SK-N-SH (cell line): ENCODE measurements at regions not wholly inside any gene's neighbourhood (a gene's known extent, or its start where the extent isn't known, plus 50 kb on each side); places are given as distances from the start of the nearest gene placed in this dataset.

Source experiments
- CTCF ChIA-PET: fragments of 300-600, 350-600 bp; formaldehyde crosslinking; extraction: SDS; loops from one replicate; lab custom pipeline; 2021; lab: Yijun Ruan, JAX
- POLR2A ChIA-PET: fragments of 350-600 bp; sonication (Branson Sonifier 250); formaldehyde crosslinking; extraction: SDS; loops from one replicate; lab custom pipeline; 2020; ENCODE audit warnings: antibody characterized with exemption, inconsistent platforms; lab: Yijun Ruan, JAX
- DNase-seq: peaks from one replicate; pipeline ENCODE4 v3.0.0; 2012
- H2AFZ ChIP-seq: fragments of 200-600 bp; sonication (generic); 2 replicates; pipeline ENCODE4 v1.8.1; 2016; ENCODE audit warnings: antibody characterized with exemption, mild to moderate bottlenecking, low read depth
- H3F3A ChIP-seq: fragments of 200-600 bp; sonication (generic); replicated peaks from 2 replicates; pipeline ENCODE3; 2016; ENCODE audit warnings: antibody characterized with exemption, mild to moderate bottlenecking; ENCODE audit not compliant: insufficient read depth
- H3K27ac ChIP-seq, 2 experiments: fragments of 200-500 bp in 1 of 2; fragments of 200-600 bp in 1 of 2; sonication (Bioruptor generic) in 1 of 2; sonication (generic), shearing (Covaris generic) in 1 of 2; 2 replicates each; pipeline versions ENCODE4 v1.5.1 to v1.6.1; 2014 to 2016; ENCODE audit warnings: low read depth in 2 of 2, inconsistent platforms in 1 of 2, low read length in 1 of 2, mild to moderate bottlenecking in 1 of 2, mixed read lengths in 1 of 2
- H3K27me3 ChIP-seq: fragments of 200-600 bp; sonication (generic), shearing (Covaris generic); 2 replicates; pipeline ENCODE4 v1.6.1; 2016; ENCODE audit warnings: mixed run types; ENCODE audit not compliant: insufficient read depth
- H3K36me3 ChIP-seq, 2 experiments: fragments of 200-500 bp in 1 of 2; fragments of 200-600 bp in 1 of 2; sonication (Bioruptor generic) in 1 of 2; sonication (generic) in 1 of 2; replicated peaks in 1 of 2; 2 replicates each; pipeline versions ENCODE3 to v1.5.1; 2014 to 2016; ENCODE audit warnings: low read length in 1 of 2, mild to moderate bottlenecking in 1 of 2; ENCODE audit not compliant: insufficient read depth in 2 of 2, control insufficient read depth in 1 of 2
- H3K4me1 ChIP-seq, 2 experiments: fragments of 200-500 bp in 1 of 2; fragments of 200-600 bp in 1 of 2; sonication (Bioruptor generic) in 1 of 2; sonication (generic), shearing (Covaris generic) in 1 of 2; 2 replicates each; pipeline versions ENCODE4 v1.5.1 to v1.6.1; 2014 to 2016; ENCODE audit warnings: low read depth in 1 of 2, low read length in 1 of 2, mixed run types in 1 of 2; ENCODE audit not compliant: insufficient read depth in 2 of 2, control insufficient read depth in 1 of 2
- H3K4me2 ChIP-seq: fragments of 200-600 bp; sonication (generic), shearing (Covaris generic); 2 replicates; pipeline ENCODE4 v1.6.1; 2017; ENCODE audit warnings: mixed run types
- H3K4me3 ChIP-seq, 2 experiments: fragments of 200-500 bp in 1 of 2; fragments of 200-600 bp in 1 of 2; sonication (Bioruptor generic) in 1 of 2; sonication (generic), shearing (Covaris generic) in 1 of 2; 2 replicates each; pipeline versions ENCODE4 v1.5.1 to v1.8.1; 2014 to 2016; ENCODE audit warnings: low read depth in 2 of 2, inconsistent platforms in 1 of 2, low read length in 1 of 2, mild to moderate bottlenecking in 1 of 2, mixed read lengths in 1 of 2, moderate library complexity in 1 of 2
- H3K79me2 ChIP-seq: fragments of 200-600 bp; sonication (generic); 2 replicates; pipeline ENCODE4 v1.8.1; 2017; ENCODE audit warnings: mild to moderate bottlenecking; ENCODE audit not compliant: insufficient read depth
- H3K9ac ChIP-seq: fragments of 200-600 bp; sonication (generic); 2 replicates; pipeline ENCODE4 v1.6.1; 2017; ENCODE audit warnings: mixed run types
- H3K9me2 ChIP-seq: fragments of 200-600 bp; sonication (generic); 2 replicates; pipeline ENCODE4 v1.6.1; 2017; ENCODE audit warnings: mixed run types
- H3K9me3 ChIP-seq: fragments of 200-600 bp; sonication (generic); 2 replicates; pipeline ENCODE4 v1.6.1; 2017; ENCODE audit warnings: mixed run types, mild to moderate bottlenecking, moderate library complexity
- H4K20me1 ChIP-seq: fragments of 200-600 bp; sonication (generic); 2 replicates; pipeline ENCODE4 v1.6.1; 2017; ENCODE audit warnings: mild to moderate bottlenecking, mixed run types; ENCODE audit not compliant: insufficient read depth
- ELF1 ChIP-seq: IDR thresholded peaks from 2 replicates; pipeline ENCODE4 v1.4.0; 2012
- EP300 ChIP-seq, 2 experiments: IDR thresholded peaks; 2 replicates each; pipeline versions ENCODE4 v1.4.0 to v1.6.1; 2012; ENCODE audit warnings: borderline replicate concordance in 1 of 2, low read depth in 1 of 2, low read length in 1 of 2
- FOXJ3 ChIP-seq: sonication (generic); formaldehyde crosslinking; IDR thresholded peaks from 2 replicates; pipeline ENCODE4 v1.5.1; 2020; ENCODE audit warnings: mild to moderate bottlenecking, missing genetic modification reagents
- IRF3 ChIP-seq: fragments of 150-350 bp; IDR thresholded peaks from 2 replicates; pipeline ENCODE4 v1.6.1; 2016; ENCODE audit warnings: mild to moderate bottlenecking, low read depth, low read length
- MEF2A ChIP-seq: IDR thresholded peaks from 2 replicates; pipeline ENCODE4 v1.4.0; 2012; ENCODE audit warnings: low read depth, borderline replicate concordance
- RAD21 ChIP-seq: IDR thresholded peaks from 2 replicates; pipeline ENCODE4 v1.6.1; 2012; ENCODE audit warnings: mild to moderate bottlenecking, low read length
- RCOR1 ChIP-seq: fragments of 150-350 bp; IDR thresholded peaks from 2 replicates; pipeline ENCODE4 v1.6.1; 2017; ENCODE audit warnings: antibody characterized with exemption, low read length
- REST ChIP-seq: IDR thresholded peaks from 2 replicates; pipeline ENCODE4 v1.6.1; 2012; ENCODE audit warnings: mild to moderate bottlenecking, low read depth, low read length, moderate library complexity
- SMC3 ChIP-seq: IDR thresholded peaks from 2 replicates; pipeline ENCODE4 v1.6.1; 2012; ENCODE audit warnings: low read depth, low read length, improper control_type of control experiment
- TAF1 ChIP-seq: IDR thresholded peaks from 2 replicates; pipeline ENCODE4 v1.6.1; 2012; ENCODE audit warnings: low read depth, mild to moderate bottlenecking, low read length, moderate library complexity, borderline replicate concordance
- USF2 ChIP-seq: fragments of 150-350 bp; IDR thresholded peaks from 2 replicates; pipeline ENCODE4 v1.6.1; 2017; ENCODE audit warnings: antibody characterized with exemption, low read length, low read depth, borderline replicate concordance
- YY1 ChIP-seq: IDR thresholded peaks from 2 replicates; pipeline ENCODE4 v1.4.0; 2012; ENCODE audit warnings: low read depth, mild to moderate bottlenecking
- WGBS: methylation state at CpG from one replicate; pipeline ENCODE4 v1.1.6; 2017; ENCODE audit warnings: low lambda C conversion rate; 5-methylcytosine and 5-hydroxymethylcytosine counted together

GRCh38 chr5:91315701-91316100 is 67.4 kb downstream of the ARRDC3 start:
- CTCF ChIA-PET = interaction anchor here (1.2 to 1.5 kb wide), 2 partner anchors 25 to 58 kb away, joined by 3 to 6 read pairs; no protein-coding TSS in a partner anchor
- H3K4me2 ChIP-seq = no peak overlapping the region
- H3K4me3 ChIP-seq = no peak overlapping the region
- no peaks in the 10 kb centered on the region for H3K9me2 ChIP-seq
- H3K36me3 ChIP-seq = no peaks in the 10 kb centered on the region
- H3K27me3 ChIP-seq = no peaks in the 10 kb centered on the region
- TF ChIP-seq USF2 = no peak
- TF ChIP-seq SMC3 = no peak
- no peak for TF ChIP-seq MEF2A
- no peak for TF ChIP-seq REST
- no peak for TF ChIP-seq RCOR1
- TF ChIP-seq ELF1 = no peak
- no peak for TF ChIP-seq YY1
- TF ChIP-seq RAD21 = no peak
- no peak for TF ChIP-seq FOXJ3 (CRISPR knock-in tag)
- TF ChIP-seq IRF3 = no peak
- TF ChIP-seq TAF1 = no peak
- no peak for TF ChIP-seq EP300 (IDR thresholded peaks at IDR 0.05; ENCODE audit: borderline replicate concordance in 1 of 2, low read depth in 1 of 2, low read length in 1 of 2)
- TF ChIP-seq, all 33 proteins: peak for 0
- no peak for DNase-seq
- H3K9me3 ChIP-seq = no peaks in the 10 kb centered on the region
- POLR2A ChIA-PET = interaction anchor here (1.0 kb wide), 1 partner anchor 65 kb away, joined by 4 read pairs; no protein-coding TSS in a partner anchor
- no peak overlapping the region for H3K9ac ChIP-seq
- 95% methylated on average over 4 of the region's 4 CpGs for WGBS
- no peak overlapping the region for H3K27ac ChIP-seq
- H2AFZ ChIP-seq = no peak overlapping the region
- H3K4me1 ChIP-seq = peaks cover 28 to 31% of the 10 kb centered on the region in 2 experiments; a peak in 3 of 4 replicates
- no peaks in the 10 kb centered on the region for H4K20me1 ChIP-seq
- no peaks in the 10 kb centered on the region for H3K79me2 ChIP-seq
- H3F3A ChIP-seq = peaks cover 19% of the 10 kb centered on the region
